Smooth muscle cell (in vitro differentiated cells): ENCODE measurements at regions not wholly inside any gene's neighbourhood (a gene's known extent, or its start where the extent isn't known, plus 50 kb on each side); places are given as distances from the start of the nearest gene placed in this dataset.

ENCODE experiments used
- DNase-seq: peaks from one replicate; lab custom pipeline; 2025; ENCODE audit not compliant: unreplicated experiment; lab: John Stamatoyannopoulos, UW
- H2AFZ ChIP-seq: fragments of 200-600 bp; sonication (generic); 2 replicates; pipeline ENCODE4 v1.6.0; 2016; ENCODE audit warnings: antibody characterized with exemption, low read depth, mild to moderate bottlenecking
- H3F3A ChIP-seq: fragments of 200-600 bp; sonication (generic); 2 replicates; pipeline ENCODE4 v1.6.0; 2017; ENCODE audit warnings: antibody characterized with exemption, low read depth
- H3K27ac ChIP-seq: fragments of 200-600 bp; sonication (generic); 2 replicates; pipeline ENCODE4 v1.5.1; 2016; ENCODE audit warnings: low read depth, mild to moderate bottlenecking
- H3K27me3 ChIP-seq: fragments of 200-600 bp; sonication (generic); 2 replicates; pipeline ENCODE4 v1.6.1; 2016; ENCODE audit warnings: low read depth, mild to moderate bottlenecking
- H3K36me3 ChIP-seq: fragments of 200-600 bp; sonication (generic); 2 replicates; pipeline ENCODE4 v1.5.1; 2016; ENCODE audit warnings: low read depth
- H3K4me1 ChIP-seq: fragments of 200-600 bp; sonication (generic); 2 replicates; pipeline ENCODE4 v1.5.1; 2016; ENCODE audit warnings: low read depth
- H3K4me2 ChIP-seq: fragments of 200-600 bp; sonication (generic); 2 replicates; pipeline ENCODE4 v1.6.0; 2016; ENCODE audit warnings: mild to moderate bottlenecking
- H3K4me3 ChIP-seq: fragments of 200-600 bp; sonication (generic); 2 replicates; pipeline ENCODE4 v1.5.1; 2016; ENCODE audit warnings: mild to moderate bottlenecking
- H3K79me2 ChIP-seq: fragments of 200-600 bp; sonication (generic); 2 replicates; pipeline ENCODE4 v1.6.0; 2016; ENCODE audit warnings: low read depth, mild to moderate bottlenecking
- H3K9ac ChIP-seq: fragments of 200-600 bp; sonication (generic); 2 replicates; pipeline ENCODE4 v1.6.0; 2016; ENCODE audit warnings: low read depth
- H3K9me3 ChIP-seq: fragments of 200-600 bp; sonication (generic); replicated peaks from 2 replicates; pipeline ENCODE4 v1.5.1; 2016; ENCODE audit warnings: low read depth
- H4K20me1 ChIP-seq: fragments of 200-600 bp; sonication (generic); 2 replicates; pipeline ENCODE4 v1.6.0; 2016; ENCODE audit warnings: low read depth
- WGBS: methylation state at CpG from one replicate; pipeline ENCODE4 v1.1.7; 2016; ENCODE audit warnings: low lambda C conversion rate; 5-methylcytosine and 5-hydroxymethylcytosine counted together
- TF ChIP-seq, protein P1 (sequence below): fragments of 200-600 bp; sonication (generic); IDR thresholded peaks from 2 replicates; pipeline ENCODE4 v1.5.1; 2017; ENCODE audit warnings: borderline replicate concordance, mild to moderate bottlenecking, antibody characterized with exemption; ENCODE audit not compliant: insufficient read depth, poor library complexity, severe bottlenecking

DNA sequence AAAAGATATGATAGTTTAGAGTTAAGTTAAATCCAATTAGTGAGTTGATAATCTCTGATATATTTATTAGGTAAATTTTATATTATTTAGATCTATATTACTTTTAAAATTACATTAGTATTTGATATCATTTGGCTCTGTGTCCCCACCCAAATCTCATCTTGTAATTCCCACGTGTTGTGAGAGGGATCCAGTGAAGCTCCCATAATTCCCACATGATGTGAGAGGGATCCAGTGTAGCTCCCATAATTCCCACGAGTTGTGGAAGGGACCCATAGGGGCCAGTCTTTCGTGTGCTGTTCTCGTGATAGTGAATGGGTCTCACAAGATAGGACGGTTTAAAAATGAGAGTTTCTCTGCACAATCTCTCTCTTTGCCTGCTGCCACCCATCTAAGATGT lies 1183.6 kb downstream of the NSUN3 start:
- no peak for DNase-seq
- H3K4me1 ChIP-seq: no peaks in the 10 kb centered on the region
- H3K36me3 ChIP-seq: no peaks in the 10 kb centered on the region
- no peak overlapping the region for H3K9ac ChIP-seq
- H4K20me1 ChIP-seq: no peaks in the 10 kb centered on the region
- no peak overlapping the region for H3K4me3 ChIP-seq
- no peaks in the 10 kb centered on the region for H3K27me3 ChIP-seq
- H3F3A ChIP-seq: no peaks in the 10 kb centered on the region
- H3K79me2 ChIP-seq: no peaks in the 10 kb centered on the region
- H3K4me2 ChIP-seq: no peak overlapping the region
- H3K9me3 ChIP-seq: no peaks in the 10 kb centered on the region
- WGBS: 94% methylated on average over 5 of the region's 5 CpGs
- no peak overlapping the region for H2AFZ ChIP-seq
- TF ChIP-seq, protein P1, sequence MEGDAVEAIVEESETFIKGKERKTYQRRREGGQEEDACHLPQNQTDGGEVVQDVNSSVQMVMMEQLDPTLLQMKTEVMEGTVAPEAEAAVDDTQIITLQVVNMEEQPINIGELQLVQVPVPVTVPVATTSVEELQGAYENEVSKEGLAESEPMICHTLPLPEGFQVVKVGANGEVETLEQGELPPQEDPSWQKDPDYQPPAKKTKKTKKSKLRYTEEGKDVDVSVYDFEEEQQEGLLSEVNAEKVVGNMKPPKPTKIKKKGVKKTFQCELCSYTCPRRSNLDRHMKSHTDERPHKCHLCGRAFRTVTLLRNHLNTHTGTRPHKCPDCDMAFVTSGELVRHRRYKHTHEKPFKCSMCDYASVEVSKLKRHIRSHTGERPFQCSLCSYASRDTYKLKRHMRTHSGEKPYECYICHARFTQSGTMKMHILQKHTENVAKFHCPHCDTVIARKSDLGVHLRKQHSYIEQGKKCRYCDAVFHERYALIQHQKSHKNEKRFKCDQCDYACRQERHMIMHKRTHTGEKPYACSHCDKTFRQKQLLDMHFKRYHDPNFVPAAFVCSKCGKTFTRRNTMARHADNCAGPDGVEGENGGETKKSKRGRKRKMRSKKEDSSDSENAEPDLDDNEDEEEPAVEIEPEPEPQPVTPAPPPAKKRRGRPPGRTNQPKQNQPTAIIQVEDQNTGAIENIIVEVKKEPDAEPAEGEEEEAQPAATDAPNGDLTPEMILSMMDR: no peak
- H3K27ac ChIP-seq: no peak overlapping the region

DNA sequence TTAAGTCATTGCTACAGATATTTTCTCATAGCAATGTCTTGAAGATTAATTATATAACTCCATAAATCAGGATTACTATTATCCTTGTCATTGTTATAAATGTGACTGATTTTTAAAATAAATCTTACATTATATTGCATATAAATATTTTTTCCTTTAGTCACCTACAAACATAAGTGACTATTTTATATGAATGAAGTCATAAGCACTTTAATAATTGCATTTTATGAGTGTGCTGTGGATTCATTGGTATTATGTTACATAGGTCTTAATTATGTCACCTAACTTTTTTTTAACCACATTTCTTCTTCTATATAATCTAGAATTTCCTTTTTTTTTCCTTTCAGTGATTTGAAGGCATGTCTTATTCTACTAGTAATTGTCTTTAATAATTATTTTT lies 1191.2 kb downstream of the NSUN3 start:
- Histone ChIP-seq H3K4me1 (no peaks in the 10 kb centered on the region), H3K27me3 (no peaks in the 10 kb centered on the region), H4K20me1 (no peaks in the 10 kb centered on the region), H3K9ac (no peak overlapping the region), H3K27ac (no peak overlapping the region), H3K79me2 (no peaks in the 10 kb centered on the region), H2AFZ (no peak overlapping the region), H3K4me2 (no peak overlapping the region), H3K4me3 (no peak overlapping the region), H3F3A (no peaks in the 10 kb centered on the region), H3K36me3 (no peaks in the 10 kb centered on the region), H3K9me3 (no peaks in the 10 kb centered on the region)
- TF ChIP-seq, protein P1: no peak
- DNase-seq: no peak

DNA sequence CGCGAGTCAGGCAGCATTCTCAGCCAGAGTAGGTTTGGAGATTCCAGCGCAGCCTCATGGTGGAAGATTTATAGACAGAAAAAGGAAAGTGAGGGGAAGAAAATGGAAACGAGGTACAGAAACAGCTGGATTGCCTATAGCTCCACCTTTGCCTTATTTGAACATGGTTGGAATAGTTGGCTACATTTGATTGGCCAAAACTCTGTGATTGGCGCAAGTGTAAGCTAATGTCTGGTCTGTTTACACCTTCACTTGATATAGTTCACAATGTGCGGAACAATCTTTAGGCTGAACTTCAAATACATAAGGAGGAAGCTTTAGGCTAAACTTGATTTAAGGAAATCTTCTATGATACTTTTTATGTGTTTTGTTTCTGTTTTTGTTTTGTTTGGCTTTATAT lies 1191.9 kb downstream of the NSUN3 start:
- no peaks in the 10 kb centered on the region for H3F3A ChIP-seq

DNA sequence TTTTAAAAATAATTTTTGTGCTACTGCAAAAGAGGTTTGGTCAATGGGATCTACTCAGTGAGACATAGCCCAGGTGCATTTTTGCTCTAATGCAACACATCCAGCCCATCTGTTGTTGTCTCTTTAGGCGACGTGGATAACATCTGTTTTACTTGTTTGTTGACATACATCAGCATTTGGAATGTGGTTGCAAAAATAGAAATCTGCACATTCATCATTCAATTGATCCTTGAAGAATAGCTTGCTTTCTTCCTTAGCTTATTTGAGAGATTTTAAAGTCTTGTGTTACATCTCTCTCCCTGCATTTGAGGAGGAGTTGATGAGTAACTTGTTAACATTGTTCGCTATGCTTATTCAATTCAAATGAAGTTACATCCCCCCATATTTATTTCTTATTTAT lies 1202.3 kb downstream of the NSUN3 start:
- TF ChIP-seq, protein P1: no peak
- no peak for DNase-seq
- 76% methylated on average over 3 of the region's 3 CpGs for WGBS
- H3K4me3 ChIP-seq: no peak overlapping the region
- no peaks in the 10 kb centered on the region for H3K4me1 ChIP-seq
- H3K4me2 ChIP-seq: no peak overlapping the region
- H2AFZ ChIP-seq: no peak overlapping the region
- no peaks in the 10 kb centered on the region for H3F3A ChIP-seq
- H4K20me1 ChIP-seq: no peaks in the 10 kb centered on the region
- H3K9me3 ChIP-seq: no peaks in the 10 kb centered on the region
- no peaks in the 10 kb centered on the region for H3K79me2 ChIP-seq
- H3K36me3 ChIP-seq: no peaks in the 10 kb centered on the region
- H3K9ac ChIP-seq: no peak overlapping the region
- no peaks in the 10 kb centered on the region for H3K27me3 ChIP-seq
- H3K27ac ChIP-seq: no peak overlapping the region

More for the DNA sequence above, 1191.9 kb downstream of the NSUN3 start:
- Histone ChIP-seq H4K20me1 (no peaks in the 10 kb centered on the region), H3K4me2 (no peak overlapping the region), H3K27me3 (no peaks in the 10 kb centered on the region), H3K4me3 (no peak overlapping the region), H3K36me3 (no peaks in the 10 kb centered on the region), H2AFZ (no peak overlapping the region), H3K9me3 (no peaks in the 10 kb centered on the region), H3K79me2 (no peaks in the 10 kb centered on the region), H3K4me1 (no peaks in the 10 kb centered on the region), H3K9ac (no peak overlapping the region), H3K27ac (no peak overlapping the region)
- WGBS: 97% methylated on average over 6 of the region's 6 CpGs
- TF ChIP-seq, protein P1: no peak
- DNase-seq: no peak
